ENCODE measurements at regions not wholly inside any gene's neighbourhood (a gene's known extent, or its start where the extent isn't known, plus 50 kb on each side); places are given as distances from the start of the nearest gene placed in this dataset.

- no peak for TF ChIP-seq CTCF (conservative IDR thresholded peaks at IDR 0.05; ENCODE audit: low read depth, low read length)
- no peak for TF ChIP-seq EZH2phosphoT487 (IDR thresholded peaks at IDR 0.05; ENCODE audit: borderline replicate concordance, low read length)
These were observed 363.1 kb downstream of the NUP35 start for GRCh38 chr2:183487326-183487725.
